ENCODE measurements at regions not wholly inside any gene's neighbourhood (a gene's known extent, or its start where the extent isn't known, plus 50 kb on each side); places are given as distances from the start of the nearest gene placed in this dataset.

DNA sequence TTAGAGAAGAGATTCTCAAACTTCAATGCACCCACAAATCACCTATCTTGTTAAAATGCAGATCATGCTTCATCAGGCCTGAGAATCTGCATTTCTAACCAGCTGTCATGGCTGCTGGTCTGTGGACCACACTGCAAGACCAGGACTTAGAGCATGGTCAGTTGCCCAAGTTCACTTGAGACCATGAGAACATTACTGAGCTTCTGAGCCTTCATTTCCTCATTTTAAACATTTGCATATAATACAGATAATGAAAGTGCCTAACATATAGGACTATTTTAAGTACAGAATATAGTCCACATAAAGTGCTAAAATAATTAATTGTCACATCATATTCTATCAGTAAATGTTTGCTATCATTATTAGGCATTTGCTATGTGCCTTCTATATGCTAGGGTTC, 260.8 kb upstream of the TNC start:
- Histone ChIP-seq H4K20me1 (ENCODE audit: insufficient read depth) (no peaks in the 10 kb centered on the region), H3K9me2 (ENCODE audit: insufficient read depth) (no peaks in the 10 kb centered on the region), H3K79me2 (ENCODE audit: insufficient read depth) (no peaks in the 10 kb centered on the region), H3K27ac (no peak overlapping the region), H3K9me3 (ENCODE audit: low read depth) (peaks cover 3% of the 10 kb centered on the region), H3K9ac (no peak overlapping the region), H3K4me3 (no peak overlapping the region), H3F3A (ENCODE audit: insufficient read depth) (peaks cover 3% of the 10 kb centered on the region; the same call in 1 of the 2 replicates), H3K4me2 (ENCODE audit: unreplicated experiment) (no peak overlapping the region), H2AFZ (no peak overlapping the region), H3K27me3 (replicated peaks; ENCODE audit: insufficient read depth) (no peaks in the 10 kb centered on the region), H3K4me1 (ENCODE audit: insufficient read depth) (peaks cover 4% of the 10 kb centered on the region), H3K36me3 (ENCODE audit: low read depth) (no peaks in the 10 kb centered on the region)
- DNase-seq = no peak
- in situ Hi-C loops (cut with MboI) = no loop called here
- TF ChIP-seq EZH2 (IDR thresholded peaks at IDR 0.05; ENCODE audit: insufficient read depth, poor library complexity, severe bottlenecking) (no peak), EZH2phosphoT487 (IDR thresholded peaks at IDR 0.05; ENCODE audit: insufficient read depth, low read depth) (no peak)

DNA sequence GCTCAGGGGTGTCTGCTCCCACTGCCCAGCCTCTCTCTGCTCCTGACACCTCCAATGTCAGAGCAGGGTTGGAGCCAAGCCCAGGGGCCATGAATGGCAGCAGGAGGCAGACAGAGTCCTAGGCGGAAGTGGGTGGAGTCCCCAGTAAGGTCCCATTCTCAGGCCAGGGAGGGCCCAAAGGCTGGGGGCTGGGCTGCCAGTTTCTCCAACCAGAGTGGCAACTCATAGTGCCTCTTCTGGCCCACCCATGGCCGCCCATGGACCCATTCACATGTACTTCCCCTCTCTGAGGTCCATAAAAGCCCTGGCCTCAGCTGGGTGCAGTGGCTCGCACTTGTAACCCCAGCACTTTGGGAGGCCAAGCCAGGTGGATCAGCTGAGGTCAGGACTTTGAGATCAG, 261.8 kb upstream of the TNC start:
- Histone ChIP-seq H3K27me3 (replicated peaks; ENCODE audit: insufficient read depth) (no peaks in the 10 kb centered on the region), H3K27ac (no peak overlapping the region), H3K9me2 (ENCODE audit: insufficient read depth) (no peaks in the 10 kb centered on the region), H3K79me2 (ENCODE audit: insufficient read depth) (no peaks in the 10 kb centered on the region), H2AFZ (no peak overlapping the region), H4K20me1 (ENCODE audit: insufficient read depth) (no peaks in the 10 kb centered on the region), H3K4me3 (no peak overlapping the region), H3F3A (ENCODE audit: insufficient read depth) (no peaks in the 10 kb centered on the region), H3K4me1 (ENCODE audit: insufficient read depth) (no peaks in the 10 kb centered on the region), H3K4me2 (ENCODE audit: unreplicated experiment) (no peak overlapping the region), H3K36me3 (ENCODE audit: low read depth) (no peaks in the 10 kb centered on the region), H3K9ac (no peak overlapping the region), H3K9me3 (ENCODE audit: low read depth) (peaks cover 3% of the 10 kb centered on the region)
- TF ChIP-seq EZH2 (IDR thresholded peaks at IDR 0.05; ENCODE audit: insufficient read depth, poor library complexity, severe bottlenecking) = no peak
- DNase-seq = no peak
- 82 to 83% methylated on average over 3 of the region's 3 CpGs for WGBS, 2 experiments (ENCODE audit: low coverage in 1 of 2, low lambda C conversion rate in 2 of 2, missing lambda C conversion rate in 2 of 2)
- in situ Hi-C loops (cut with MboI) = no loop called here

DNA sequence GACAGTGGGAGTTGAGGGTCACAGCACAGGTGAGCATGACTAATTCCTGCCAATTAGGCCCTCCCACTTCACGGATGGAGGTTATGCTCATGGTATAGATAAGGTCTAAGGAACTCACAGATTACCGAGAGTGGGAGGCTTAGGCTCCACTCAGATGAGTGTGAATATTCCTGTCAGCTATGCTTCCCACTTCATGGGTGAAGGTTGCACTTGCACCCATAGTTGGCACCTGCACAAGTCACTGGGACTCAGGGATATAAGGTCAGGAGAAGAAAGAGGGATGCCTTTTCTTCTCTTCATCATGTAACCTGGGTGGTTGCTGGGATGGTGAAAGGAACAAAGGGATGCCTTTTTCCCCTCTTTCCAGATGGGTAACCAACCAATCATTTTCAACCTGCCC, 264.9 kb upstream of the TNC start:
- no peaks in the 10 kb centered on the region for H3K36me3 ChIP-seq (ENCODE audit: low read depth)
- H3K4me1 ChIP-seq (ENCODE audit: insufficient read depth) = no peaks in the 10 kb centered on the region
- in situ Hi-C loops (cut with MboI) = no loop called here
- TF ChIP-seq EZH2 (IDR thresholded peaks at IDR 0.05; ENCODE audit: insufficient read depth, poor library complexity, severe bottlenecking) = no peak
- no peak for TF ChIP-seq EZH2phosphoT487 (IDR thresholded peaks at IDR 0.05; ENCODE audit: insufficient read depth, low read depth)
- DNase-seq = no peak
- no peak overlapping the region for H3K4me3 ChIP-seq
- 65 to 70% methylated on average over 2 of the region's 2 CpGs for WGBS, 2 experiments (ENCODE audit: low coverage in 1 of 2, low lambda C conversion rate in 2 of 2, missing lambda C conversion rate in 2 of 2)
- H3K9ac ChIP-seq = no peak overlapping the region
- H3F3A ChIP-seq (ENCODE audit: insufficient read depth) = no peaks in the 10 kb centered on the region
- no peaks in the 10 kb centered on the region for H3K27me3 ChIP-seq (replicated peaks; ENCODE audit: insufficient read depth)
- H4K20me1 ChIP-seq (ENCODE audit: insufficient read depth) = no peaks in the 10 kb centered on the region
- H3K9me2 ChIP-seq (ENCODE audit: insufficient read depth) = no peaks in the 10 kb centered on the region
- H3K9me3 ChIP-seq (ENCODE audit: low read depth) = peaks cover 3% of the 10 kb centered on the region
- no peak overlapping the region for H2AFZ ChIP-seq
- no peaks in the 10 kb centered on the region for H3K79me2 ChIP-seq (ENCODE audit: insufficient read depth)
- no peak overlapping the region for H3K27ac ChIP-seq
- no peak overlapping the region for H3K4me2 ChIP-seq (ENCODE audit: unreplicated experiment)

DNA sequence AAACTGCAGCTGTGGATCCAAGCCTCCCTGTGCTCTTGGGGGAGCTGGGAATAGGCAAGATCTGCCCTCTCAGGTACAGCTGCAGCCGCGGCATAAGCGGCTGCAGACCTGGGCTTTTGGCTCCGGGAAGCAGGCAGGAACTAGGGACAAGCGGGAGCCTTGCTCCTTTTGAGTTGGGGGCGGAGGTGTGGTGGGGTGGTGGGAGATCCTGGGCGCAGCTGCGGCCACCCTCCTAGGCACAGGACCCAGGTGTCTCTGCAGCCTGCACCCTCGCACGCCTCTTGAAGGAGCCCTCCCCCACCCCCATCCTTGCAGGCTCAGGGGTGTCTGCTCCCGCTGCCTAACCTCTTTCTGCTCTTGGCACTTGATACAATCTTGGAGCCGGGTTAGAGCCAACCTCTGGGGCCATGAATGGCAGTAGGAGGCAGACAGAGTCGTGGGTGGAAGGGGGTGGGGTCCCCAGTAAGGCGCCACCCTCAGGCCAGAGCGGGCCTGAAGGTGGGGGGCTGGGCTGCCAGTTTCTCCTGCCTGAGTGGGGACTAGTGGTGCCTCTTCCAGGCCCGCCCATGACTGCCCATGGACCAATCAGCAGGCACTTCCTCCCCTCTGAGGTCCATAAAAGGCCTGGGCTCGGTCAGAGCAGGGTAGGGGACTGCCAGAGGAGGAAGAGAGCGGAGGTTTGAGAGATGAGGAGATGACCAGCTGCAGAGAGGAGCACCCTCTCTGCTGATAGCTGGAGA, 267.6 kb upstream of the TNC start:
- Histone ChIP-seq H3K4me1 (ENCODE audit: insufficient read depth) (no peaks in the 10 kb centered on the region), H3K9me2 (ENCODE audit: insufficient read depth) (no peaks in the 10 kb centered on the region), H3K27ac (no peak overlapping the region), H3K27me3 (replicated peaks; ENCODE audit: insufficient read depth) (no peaks in the 10 kb centered on the region), H2AFZ (no peak overlapping the region), H3K9me3 (ENCODE audit: low read depth) (peaks cover 3% of the 10 kb centered on the region), H3F3A (ENCODE audit: insufficient read depth) (no peaks in the 10 kb centered on the region), H4K20me1 (ENCODE audit: insufficient read depth) (no peaks in the 10 kb centered on the region), H3K4me2 (ENCODE audit: unreplicated experiment) (no peak overlapping the region), H3K4me3 (no peak overlapping the region), H3K79me2 (ENCODE audit: insufficient read depth) (no peaks in the 10 kb centered on the region), H3K36me3 (ENCODE audit: low read depth) (no peaks in the 10 kb centered on the region), H3K9ac (no peak overlapping the region)
- TF ChIP-seq EZH2phosphoT487 (IDR thresholded peaks at IDR 0.05; ENCODE audit: insufficient read depth, low read depth) = no peak
- no peak for TF ChIP-seq EZH2 (IDR thresholded peaks at IDR 0.05; ENCODE audit: insufficient read depth, poor library complexity, severe bottlenecking)
- in situ Hi-C loops (cut with MboI) = no loop called here
- WGBS, 2 experiments (ENCODE audit: low coverage in 1 of 2, low lambda C conversion rate in 2 of 2, missing lambda C conversion rate in 2 of 2) = 79 to 82% methylated on average over 17 to 18 of the region's 18 CpGs
- DNase-seq = no peak
